CMK (cell line): ENCODE measurements at regions not wholly inside any gene's neighbourhood (a gene's known extent, or its start where the extent isn't known, plus 50 kb on each side); places are given as distances from the start of the nearest gene placed in this dataset.

Experiments
- DNase-seq: peaks from one replicate; pipeline ENCODE4 v3.0.0-alpha.2; 2010; ENCODE audit warnings: low read depth

DNA sequence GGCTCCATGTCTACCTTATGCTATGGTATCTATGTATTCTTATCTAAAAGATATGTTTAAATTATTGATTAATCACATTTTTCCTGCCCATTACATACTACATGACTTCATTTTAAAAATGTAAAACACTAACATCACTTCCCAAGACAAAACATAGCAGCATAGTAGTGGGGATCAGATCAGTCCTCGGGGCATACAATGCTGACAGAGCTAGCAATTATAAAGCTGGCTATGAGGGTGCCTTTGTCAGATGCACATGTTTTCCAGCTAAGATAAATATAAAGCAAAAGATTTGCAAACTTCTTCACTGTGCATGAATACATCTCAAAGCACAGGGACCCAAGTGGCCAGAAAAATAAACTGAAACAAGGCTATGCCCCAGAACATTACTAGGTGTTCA is 549.8 kb upstream of the INTU start:
- DNase-seq: no peak

DNA sequence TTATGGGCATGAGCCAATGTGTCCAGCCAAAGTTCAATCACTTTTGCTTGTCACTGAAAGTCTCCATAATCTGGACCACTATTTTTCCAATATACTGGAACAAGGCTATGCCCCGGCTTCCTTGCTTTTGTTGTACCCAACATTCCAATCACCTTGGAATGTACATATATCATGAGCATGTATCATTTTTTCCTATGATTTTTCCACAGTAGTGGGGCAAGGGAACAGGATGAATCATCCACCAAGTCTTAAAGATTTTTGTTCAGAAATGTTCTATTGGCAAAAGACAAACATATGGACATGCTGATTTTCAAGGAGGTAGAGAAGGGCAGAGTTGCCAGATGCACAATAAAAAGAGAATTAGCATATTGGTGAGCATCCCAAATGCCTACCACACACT is 548.1 kb upstream of the INTU start:
- no peak for DNase-seq

DNA sequence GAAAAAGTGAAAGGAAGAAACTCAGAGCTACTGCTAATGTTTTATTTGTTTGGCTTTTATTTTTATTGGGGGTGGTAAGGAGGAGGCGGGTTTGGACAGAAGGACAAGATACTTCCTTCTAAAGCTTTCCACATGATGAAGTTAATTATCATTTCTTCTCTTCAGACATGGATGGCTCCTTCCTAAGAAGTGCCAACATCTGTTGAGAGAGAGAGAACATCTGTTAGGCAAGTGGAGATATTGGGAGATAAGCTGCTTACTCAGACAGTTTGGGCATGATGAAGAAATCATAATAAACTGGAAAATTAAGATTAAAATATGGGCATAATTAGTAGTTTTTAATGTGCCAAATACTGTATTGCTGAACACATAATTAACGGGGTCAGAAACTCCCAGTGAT is 535.7 kb upstream of the INTU start:
- DNase-seq: no peak

DNA sequence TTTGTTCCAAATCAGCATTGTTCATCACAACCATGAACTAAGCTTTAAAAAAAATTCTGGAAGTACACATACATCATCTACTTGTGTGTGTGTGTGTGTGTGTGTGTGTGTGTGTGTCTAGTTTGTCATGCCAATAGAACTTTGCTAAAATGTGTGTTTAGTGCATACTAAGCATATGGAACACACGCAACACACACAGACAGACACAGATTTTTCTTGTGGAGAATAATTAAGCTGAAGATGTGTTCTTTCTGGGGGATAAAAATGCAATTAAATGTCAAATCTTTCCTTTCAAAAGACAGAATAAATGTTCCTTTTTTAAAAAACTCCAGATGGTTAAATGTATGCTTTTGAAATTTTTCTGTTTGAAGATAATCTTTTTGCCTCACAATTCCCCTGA is 530.4 kb upstream of the INTU start:
- no peak for DNase-seq

DNA sequence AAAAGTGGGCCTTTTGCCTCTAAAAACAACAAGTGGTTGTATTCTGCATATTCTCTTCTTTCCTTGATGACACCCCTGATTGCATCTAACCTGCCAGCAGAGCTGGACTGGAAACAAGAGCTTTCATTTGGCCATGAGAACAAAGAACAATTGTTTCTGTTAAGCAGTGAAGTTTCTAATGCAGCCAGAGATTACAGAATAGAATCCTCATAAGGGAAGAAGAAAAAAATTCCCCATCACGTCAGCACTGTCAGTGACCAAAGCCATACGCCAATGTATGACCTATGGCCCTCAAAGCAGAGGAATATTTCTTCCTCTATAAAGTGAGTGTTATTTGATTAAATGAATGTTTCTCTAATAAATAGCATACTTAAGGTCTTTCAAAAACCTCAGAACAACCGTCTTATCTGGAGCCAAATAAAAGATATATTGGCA is 529.1 kb upstream of the INTU start:
- no peak for DNase-seq

DNA sequence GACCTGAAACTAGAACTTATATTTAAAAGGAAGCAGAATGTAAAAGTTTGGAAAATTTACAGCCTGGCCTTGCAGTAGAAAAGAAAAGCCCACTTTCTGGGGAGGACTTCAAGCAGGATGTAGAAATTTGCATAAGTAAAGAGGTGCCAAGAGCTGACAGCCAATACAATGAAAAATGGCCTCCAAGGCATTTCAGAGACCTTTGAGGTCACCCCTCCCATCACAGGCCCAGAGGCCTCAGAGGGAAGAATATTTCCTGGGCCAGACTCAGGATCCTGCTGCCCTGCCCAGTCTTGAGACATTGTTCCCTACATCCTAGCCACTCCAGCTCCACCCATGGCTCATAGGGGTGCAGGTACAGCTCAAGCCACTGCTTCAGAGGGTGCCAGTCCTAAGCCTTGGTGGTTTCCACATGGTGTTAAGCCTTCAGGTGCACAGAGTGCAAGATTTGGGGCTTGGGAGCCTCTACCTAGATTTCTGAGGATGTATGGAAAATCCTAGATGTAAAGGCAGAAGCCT is 518.9 kb upstream of the INTU start:
- DNase-seq: no peak

DNA sequence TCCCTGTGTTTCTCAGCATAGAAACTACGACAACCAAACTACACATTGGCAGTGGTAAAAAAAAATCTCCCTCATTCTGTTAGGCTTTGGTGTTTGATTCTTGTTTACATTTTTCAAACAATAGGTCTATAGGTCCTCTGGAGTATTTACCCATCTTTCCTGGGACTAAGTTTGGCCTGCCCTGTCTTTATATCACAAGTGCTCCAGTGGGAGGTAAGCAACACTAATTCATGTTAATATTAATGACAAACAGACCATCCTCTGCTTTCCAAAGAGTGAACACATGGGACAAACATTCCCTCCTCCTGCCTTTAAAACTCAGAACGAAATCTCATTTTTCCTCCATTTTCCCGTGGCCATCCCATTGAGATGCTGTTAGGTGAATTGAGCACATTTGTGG is 514.1 kb upstream of the INTU start:
- no peak for DNase-seq

DNA sequence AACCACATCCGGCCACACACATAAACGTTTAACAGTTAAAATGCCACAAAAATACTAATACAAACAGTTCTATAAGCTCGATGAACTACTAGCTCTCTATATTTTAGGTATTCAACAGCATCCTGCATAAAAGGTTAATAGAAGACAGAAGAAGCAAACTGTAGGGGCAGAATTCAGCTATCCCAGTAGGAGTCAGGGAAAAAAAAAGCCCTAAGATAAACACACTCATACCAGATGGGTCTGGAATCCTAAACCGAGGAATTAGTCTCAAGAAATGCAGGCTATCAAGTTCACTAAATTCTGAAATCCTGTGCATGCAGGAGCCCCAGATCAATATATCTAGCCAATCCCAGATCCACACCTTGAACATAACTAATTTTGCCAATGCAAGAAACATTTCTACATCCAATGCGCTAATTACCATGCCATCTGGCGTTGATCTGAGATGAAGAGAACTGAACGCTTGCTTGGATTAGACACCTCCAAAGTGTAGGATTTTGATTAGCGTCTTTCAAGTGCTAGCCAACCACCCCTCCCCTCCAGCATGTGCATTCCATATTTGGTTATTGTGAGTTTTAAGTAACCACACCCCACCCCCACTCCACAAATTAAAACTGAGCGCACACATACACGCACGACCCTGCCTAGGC is 512.2 kb upstream of the INTU start:
- DNase-seq: no peak

DNA sequence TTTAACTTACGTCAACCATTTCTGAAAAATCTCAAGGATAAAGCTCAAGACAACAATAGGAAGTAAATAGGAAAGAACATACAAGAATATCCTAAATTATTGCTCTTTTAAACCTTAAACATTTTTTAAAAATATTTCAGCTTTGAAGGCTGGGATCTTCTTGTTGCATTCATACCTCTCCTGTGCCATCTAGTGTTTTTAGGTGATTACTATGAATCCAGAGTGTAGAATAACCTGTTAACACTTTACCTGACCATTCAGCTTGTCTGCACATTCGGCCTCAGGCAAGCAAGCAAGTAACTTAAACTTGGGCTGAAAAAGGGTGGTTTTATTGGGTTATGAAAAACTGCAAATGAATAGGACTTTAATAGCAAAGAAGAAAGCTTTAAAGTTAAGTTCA is 507.8 kb upstream of the INTU start:
- DNase-seq: no peak

DNA sequence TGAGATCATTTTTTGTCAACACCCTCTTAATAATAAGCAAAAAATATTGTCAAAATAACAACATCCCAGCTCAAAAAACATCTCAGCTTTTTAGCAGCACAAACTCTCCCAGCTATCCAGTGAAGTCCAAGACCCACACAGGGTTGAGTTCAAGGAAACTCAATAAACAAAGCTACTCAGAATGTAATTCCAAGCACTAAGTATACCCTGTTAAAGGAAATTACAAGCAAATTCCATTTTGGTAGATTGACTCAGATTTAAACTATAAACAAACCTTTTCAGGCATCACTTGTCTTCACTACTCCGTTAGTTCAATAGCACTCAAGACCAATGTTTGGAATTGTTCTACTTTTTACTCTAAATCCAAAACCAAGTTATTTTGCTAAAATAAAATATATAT is 506.0 kb upstream of the INTU start:
- no peak for DNase-seq

DNA sequence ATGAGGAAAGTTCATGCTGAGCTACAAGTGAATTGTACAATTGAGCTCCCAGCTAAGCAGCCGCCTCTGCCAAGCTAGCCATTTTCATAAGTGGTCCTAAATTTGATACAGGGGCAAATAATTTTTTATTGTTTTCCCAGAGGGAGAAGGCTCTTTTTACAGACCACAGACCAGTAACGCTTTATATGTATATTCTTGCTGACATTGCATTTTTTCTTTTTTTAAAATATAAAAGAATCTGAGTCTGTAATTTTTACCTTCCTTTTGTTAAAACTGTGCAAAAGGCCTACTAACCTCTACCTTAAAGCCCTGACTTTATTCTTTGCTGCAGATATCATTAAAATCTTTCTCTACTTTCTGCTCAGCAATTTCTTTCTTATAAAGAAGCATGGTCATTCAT is 501.2 kb upstream of the INTU start:
- no peak for DNase-seq

DNA sequence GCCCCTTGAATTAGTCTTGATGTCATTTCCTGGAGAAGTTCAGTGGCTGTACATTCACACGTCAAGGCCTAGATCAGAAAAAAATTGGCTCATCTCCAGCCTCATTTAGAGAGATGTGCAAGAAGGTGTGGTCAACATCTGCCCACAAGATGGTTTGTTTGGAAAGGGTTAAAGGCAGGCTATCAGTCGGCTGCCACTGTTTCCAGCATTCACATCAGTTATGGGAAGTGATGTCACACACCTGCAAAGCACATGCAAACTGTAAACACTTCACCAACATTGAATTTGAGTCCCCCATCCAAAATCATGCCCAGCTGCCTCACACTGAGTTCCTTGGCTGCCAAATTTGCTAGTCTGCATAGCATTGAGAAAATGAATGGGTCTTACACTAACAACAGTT is 498.3 kb upstream of the INTU start:
- no peak for DNase-seq

DNA sequence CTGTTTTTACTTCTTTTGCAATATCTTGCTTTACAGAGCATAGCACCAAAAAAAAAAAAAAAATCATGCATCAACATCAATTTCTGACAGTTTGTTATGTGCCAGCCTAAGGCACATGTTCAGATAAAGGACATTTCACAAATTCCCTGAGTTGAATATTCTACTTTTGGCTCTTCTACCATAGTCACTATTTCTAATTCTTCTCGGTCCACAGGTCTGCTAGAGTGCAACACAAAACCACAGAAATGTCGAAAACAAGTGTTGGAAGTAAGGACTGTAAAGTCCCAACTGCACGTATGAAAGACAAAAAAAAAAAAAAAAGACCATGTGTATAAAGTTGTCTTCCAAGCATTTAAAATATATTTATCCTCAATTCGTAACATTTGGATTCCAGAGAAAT is 494.2 kb upstream of the INTU start:
- DNase-seq: no peak

DNA sequence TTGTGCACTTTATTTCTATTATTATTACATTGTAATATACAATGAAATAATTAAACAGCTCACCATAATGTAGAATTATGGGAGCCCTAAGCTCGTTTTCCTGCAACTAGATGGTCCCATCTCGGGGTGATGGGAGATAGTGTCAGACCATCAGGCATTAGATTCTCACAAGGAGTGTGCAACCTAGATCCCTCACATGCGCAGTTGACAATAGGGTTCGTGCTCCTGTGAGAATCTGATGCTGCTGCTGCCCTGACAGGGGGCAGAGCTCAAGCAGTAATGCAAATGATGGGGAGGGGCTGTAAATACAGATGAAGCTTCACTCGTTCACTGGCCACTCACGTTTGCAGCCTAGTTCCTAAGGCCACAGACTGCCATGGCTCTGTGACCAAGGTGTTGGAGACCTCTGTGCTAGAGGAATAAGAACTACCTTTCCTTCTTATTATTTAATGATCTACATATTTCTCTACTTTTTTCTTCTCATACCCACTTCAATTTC is 492.9 kb upstream of the INTU start:
- no peak for DNase-seq

DNA sequence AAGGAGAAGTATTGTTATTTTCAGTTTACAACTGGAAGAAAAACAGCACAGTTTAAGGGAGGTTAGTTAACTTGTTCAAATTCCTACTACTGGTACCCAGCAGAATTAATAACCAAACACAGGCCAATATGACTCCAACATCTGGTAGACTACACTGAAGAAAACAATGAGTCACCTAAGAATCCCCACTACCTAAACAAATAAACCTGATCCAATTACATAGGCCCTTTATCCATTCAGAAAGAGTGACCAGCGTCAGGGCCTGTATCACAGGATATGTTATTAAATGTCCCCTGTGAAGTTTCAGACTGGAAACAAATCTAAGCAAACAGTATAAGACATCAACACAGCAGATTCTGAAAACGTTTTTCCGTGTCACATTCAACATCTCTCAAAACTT is 492.5 kb upstream of the INTU start:
- no peak for DNase-seq

DNA sequence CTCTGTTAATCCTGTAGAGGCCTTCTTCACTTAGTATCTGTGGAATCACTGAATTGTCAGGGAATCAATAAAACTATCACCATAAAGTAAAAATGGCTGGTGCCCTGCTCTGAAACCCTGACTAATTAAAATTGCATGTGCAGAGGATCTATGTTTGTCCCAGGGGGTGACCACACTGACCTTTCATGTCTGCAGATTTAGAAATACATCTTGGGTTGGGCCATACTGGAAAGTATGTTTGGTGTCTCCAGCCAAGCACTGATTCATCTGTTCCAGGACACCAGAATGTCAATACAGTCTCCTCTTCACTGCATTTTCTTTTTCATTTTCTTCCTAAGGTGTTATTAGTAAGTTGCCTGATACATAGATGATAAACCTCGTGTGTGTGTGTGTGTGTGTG is 490.9 kb upstream of the INTU start:
- DNase-seq: no peak

DNA sequence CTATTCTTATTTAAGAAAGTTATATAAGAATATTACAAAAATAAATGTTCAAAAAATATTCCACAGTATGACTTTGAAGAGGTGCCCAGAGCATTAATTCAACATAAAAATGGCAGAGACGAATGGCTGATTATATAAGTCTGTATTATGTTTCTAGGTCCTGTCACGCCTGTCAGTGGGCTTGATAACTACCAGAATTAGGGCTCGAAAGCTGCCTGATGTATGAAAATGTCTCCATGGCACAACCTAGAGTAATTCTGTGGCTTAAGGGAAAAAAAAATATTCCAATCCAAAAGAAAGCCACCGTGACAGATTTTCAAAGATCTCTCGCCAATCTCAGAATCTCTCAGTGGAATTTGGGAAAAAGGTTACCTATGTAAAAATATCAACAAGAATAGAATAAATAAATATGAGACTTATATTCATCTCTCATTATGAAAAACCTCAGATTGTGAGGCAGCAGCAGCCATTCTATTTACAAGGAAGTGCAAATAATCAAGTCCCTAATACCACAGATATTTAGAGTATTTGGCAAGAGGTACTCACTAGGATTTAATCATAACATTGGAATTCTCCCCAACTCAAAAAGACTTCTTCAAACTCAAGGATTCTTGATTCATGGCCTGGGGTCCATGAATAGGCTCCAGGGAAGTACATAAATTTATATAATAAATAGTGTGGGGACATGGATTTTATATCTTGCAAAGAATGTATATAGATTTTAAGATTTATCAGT is 489.1 kb upstream of the INTU start:
- no peak for DNase-seq

DNA sequence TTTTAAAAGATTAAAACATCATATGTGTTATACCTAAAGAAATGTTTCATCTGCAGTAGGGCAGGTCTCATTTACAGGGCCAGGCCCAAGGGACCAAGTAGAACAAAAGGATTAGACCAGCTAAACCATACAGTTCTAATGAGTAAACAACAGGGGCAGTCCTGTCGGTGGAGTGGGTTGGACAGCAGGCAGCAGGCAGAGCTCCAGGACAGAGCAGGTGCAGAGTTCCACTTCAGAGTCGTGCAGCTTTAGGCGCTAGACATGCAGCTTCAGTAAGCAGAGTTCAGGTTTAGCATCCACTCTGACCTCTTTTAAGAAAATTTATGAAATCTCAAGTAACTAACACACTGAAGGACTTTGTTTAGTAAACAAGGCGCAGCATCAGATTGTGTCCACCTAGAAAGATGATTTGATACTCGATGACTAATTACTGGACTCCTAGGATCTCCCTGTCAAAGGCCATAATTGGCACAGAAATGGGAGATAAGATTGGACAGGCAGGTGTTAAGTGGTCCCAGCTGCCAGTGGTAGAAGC is 487.7 kb upstream of the INTU start:
- DNase-seq: no peak

DNA sequence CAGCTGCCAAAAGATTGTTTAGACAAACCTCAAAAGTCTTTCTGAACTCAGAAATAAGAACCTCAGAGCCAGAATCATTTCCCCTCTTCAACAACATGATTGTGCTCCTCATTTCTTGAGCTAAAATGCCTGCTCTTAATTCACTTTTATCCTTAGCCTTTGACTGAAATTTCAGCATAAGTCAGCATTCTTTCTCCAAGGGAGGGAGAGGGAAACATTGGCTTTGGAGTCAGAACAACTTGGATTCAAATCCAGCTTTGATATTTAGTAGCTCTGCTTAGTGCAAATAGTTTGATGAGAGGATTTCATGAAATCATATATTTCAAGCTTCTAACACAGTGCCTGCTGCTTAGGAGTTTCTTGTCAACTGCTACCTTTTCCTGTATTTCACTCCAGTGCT is 484.6 kb upstream of the INTU start:
- DNase-seq: no peak

DNA sequence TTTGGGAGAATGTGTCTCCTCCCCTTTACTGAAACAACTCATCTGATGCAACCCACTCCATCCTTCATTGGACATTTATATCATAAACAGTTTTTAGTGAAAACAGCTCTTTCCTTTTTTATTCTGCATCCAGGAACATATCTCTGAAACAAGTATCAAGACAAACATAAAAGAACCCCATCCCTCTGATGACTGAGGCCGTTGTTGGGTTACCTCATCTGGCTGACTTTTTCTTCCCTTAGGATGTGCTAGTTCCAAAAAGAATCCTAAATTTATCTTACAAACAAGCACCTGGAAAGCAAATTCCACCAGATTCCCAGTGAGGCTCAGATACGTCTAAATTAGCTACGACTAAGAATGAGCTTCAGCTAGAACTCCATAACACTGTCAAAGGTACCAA is 483.7 kb upstream of the INTU start:
- DNase-seq: no peak

DNA sequence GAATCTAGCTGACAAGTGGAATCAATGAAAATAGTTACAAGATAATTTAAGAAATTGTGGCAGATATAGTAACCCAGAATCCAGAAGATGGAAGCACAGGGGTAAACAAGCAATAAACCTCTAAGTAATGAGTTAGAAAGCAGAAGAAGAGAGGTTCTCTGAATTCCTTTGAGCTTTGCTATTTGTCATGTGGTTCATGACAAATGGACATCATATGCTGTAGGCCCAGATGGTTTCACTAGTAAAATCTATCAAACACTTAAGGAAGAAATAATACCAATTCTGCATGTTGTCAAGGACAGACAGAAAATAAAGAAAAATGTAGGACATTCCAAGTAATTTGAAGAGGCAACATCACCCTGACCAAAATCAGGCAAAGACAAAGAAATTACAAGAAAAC is 480.8 kb upstream of the INTU start:
- no peak for DNase-seq

DNA sequence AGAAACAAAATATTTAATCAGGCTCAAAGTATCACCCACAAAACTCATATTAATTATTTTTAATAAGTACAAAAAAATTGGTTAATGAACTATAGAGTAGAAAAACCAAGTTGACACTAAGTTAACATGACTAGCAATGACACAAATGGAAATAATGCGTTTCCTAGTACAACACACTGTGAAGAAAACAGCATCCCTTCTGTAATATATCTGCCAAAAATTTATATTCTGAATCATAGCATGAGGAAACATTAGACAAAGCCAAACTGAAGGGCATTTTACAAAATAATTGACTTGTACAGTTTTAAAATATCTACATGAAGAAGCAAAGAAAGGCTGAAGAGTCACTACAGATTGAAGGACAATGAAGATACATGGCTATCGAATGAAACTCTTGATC is 477.6 kb upstream of the INTU start:
- no peak for DNase-seq

DNA sequence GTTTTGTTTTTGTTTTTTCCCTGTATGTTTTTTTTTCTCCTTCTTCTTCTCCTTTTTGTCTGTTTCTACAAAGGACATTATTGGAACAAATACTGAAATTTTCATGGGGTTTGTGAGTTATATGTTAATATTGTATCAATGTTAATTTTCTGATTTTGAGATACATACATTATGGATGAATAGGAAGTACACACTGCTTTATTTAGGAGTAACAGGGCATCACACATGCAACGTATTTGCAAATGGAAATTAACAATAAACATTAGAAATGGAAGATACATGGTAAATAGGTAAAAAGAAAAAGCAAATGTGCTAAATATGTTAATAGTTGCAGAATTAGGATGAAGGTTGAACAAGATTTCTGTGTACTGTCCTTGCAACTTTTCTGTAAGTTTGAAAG is 477.2 kb upstream of the INTU start:
- DNase-seq: no peak

DNA sequence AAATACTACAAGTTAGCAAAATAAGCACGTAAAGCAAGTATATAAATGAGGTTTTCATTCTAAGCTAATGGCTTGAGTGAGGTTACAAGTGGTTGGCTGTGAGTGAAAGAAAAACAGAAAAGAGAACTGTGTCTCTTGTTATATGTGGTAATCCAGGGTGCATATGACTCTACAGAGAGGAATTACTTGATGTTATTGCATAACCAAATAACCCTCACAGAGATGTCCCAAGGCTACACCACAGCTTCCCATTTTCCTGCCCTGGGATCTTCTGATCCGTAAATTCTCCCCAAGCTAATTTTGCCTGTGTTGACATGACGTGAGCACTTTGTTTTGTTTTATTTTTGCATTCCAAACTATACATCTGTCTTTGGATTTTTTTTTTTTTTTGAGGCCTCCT is 470.0 kb upstream of the INTU start:
- DNase-seq: no peak
